Stimulated activated CD4-positive, alpha-beta T cell treated with anti-CD3 and anti-CD28 coated beads, Interleukin-4, amount 100 ng/mL, for 48 hours (primary cell): ENCODE measurements at regions not wholly inside any gene's neighbourhood (a gene's known extent, or its start where the extent isn't known, plus 50 kb on each side); places are given as distances from the start of the nearest gene placed in this dataset.

ENCODE experiments used
- DNase-seq, 2 donors: peaks; one replicate each; pipeline ENCODE4 v3.0.0-alpha.2; 2020; ENCODE audit warnings: low read depth in 2 of 2

DNA sequence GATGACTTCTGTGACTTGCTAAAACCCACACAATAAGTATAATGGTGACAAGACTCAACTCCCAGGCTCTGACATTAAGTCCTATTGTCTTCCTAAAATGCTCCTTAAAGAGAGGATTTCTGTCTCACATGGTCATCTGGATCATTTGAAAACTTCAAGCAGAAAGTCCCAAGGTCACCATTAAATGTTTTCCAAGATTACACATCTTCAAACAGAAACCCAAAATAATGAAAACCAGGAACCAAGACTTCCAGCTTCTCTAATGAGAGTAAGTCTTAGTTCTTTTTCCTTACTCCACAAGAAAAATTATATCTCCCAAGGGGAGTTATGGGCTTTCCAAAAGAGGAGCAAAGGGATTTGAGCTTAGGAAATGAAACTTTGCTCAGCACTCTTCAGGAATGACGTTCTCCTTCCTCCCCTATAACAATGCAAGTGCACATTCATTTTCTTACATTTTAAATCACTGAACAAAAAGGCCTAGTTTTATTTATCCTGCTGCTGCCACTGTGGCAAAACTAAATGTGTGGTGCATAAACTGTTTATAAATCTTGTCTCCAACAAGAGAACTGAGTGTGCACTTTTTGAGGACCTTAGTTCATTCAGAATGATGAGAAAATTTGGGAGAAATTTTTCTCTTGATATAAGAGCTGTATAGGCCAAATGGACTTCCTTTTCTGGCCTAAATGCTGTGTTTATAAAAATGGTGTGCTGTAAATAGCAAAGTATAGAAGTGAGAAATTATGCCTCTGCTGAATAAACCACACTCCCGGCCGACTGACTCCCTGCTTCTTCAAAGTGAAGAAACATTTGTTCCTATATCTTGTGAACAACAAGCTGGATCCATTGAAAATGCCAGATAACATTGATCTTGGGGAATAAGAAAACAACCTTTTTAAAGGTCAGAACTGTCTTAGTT lies 148.4 kb upstream of the PLEKHG7 start:
- DNase-seq, result no peak

DNA sequence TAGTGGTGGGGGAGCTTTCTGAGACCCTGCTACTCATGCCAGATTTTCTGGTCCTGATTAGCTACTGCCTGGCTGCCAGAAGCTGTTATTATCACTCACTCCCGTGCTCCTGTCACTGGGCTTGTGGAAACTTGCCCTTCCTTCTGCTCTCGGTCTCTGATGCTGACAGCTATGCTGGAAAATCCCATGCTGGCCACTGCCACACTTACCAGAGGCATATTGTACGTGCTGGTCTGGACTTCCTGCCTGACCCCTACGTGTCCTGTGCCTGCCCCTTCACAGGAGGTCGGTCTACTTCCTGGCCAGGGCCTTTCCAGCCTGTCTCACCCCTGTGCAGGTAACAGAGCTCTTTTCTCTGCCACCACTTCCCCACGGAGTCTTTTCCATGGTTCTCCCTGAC lies 149.4 kb upstream of the PLEKHG7 start:
- no peak for DNase-seq

DNA sequence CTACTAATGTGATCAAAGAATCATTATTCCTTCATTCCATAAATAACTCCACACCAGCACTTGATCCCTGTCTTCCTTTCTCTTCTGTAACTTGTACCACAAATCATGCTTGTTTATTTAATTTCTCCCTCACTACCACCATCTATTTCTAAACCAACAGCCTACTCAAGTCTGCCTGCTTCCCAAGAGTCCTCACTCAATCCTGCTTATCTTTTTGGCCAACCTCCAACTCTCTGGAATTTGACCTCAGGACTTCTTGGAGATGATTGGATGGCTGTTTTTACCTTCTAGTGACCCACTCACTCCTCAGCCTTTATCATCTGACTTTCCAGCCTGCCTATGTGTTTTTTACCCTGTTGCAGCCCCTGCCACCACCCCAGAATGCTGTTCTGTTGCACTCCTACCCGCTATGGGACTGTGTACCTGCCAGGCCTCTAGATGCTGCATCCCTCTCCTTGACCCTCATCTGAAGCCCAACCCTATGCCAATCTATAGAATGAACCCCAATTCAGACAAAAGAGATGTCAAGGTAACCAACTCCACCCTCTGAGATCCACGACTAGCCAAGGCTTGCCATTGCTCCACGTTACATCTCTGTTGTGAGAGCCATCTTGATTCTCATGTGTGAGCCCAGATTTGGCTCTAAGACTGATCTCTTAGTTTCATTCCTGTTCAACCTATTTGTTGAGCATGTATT lies 150.2 kb upstream of the PLEKHG7 start:
- no peak for DNase-seq

DNA sequence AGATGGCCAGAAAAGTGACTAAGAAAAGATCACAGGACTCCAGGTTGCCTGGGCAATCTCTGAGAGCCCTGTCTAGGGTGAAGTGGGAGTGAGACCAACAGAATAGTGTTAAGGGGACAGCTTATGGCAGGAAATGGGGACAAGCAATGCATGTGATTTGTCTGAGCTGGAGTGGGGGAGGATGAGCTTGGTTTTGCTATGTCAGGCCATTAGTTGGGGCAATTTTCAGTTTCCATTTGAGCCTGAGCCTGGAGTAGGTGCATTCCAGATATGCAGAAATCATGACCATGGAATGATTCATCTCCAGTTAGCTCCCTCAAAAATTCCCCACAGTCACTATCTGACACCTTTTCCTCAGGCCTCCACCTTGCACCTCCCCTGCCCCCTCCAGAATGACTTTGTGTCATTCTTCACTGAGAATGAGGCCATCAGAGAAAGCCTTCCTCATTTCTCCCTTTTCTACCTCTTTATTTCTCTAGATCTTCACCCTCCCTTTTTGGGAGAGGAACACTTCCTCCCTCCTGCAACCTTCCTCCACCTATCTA lies 150.9 kb upstream of the PLEKHG7 start:
- peak; percentile 19 to 65 for DNase-seq

DNA sequence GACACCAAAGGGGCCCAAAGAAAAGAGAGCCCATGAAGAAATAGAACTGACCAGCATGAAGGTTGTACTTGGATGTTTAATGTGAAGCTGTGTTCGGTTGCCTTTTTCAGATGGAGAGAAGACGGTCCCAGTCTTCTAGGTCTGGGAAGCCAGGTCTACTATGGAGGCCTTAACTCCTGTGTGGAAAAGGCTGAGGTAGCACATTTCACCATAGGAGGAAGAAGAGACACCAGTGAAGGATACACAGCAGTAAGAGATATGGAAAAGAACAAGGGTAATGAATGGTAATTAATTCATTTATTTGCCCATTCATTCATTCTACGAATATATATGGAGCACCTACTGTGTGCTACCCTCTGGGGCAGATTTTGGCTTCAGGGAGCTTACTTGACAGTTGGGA lies 151.6 kb upstream of the PLEKHG7 start:
- DNase-seq, result no peak

DNA sequence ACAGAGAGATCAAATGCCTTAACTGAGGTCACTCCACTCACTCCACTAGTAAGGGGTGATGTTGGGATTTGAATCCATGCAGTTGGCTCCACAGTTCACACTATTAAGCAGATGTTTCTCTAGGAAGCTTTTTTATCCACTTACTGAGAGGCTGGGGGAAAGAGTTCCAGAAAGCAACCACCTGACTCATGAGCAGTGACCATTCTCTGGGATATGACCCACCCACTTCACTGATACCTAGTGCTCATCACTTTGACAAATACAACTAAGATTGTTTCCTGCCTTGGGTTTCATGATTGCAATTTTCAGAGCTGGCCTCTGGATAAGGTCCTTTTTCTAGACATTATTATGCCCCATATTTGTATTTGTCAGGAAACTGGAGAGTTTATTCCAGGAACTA lies 152.1 kb upstream of the PLEKHG7 start:
- no peak for DNase-seq

DNA sequence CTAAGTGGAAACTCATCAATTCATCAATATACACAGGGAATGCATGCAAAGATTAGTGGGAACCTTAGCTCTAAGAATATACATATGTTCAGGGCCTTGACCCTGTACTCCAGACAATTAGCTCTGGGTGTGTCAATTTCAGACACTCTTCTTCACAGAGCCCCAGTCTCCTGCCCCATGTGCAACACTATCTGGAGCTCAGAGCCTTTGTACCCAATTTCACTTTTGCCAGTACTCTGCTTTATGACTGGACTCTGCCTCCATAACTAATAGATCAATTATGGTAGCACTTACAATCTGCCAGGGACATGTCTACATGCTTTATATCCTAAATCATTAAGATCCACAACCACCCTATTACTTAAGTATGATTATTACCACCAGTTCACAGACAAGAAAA lies 152.5 kb upstream of the PLEKHG7 start:
- no peak for DNase-seq

DNA sequence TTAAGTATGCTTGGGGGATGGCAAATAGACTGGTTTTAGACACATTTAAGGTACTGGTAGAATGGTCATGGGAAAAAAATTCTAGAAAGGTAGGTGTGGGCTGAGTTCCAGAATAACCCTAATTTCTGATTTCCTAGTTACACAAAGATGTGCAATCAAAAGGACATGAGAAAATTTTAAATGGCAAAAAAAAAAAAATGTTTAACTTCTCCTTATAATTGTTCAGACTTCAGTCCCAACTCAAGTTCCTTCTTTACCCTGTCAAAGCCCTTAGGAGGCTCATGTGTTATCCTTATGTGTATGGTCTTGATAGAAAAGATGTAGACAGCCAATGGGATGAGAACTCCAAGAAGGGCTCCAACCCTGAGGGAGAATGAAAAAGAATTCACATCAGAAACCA lies 153.3 kb upstream of the PLEKHG7 start:
- DNase-seq, result no peak

DNA sequence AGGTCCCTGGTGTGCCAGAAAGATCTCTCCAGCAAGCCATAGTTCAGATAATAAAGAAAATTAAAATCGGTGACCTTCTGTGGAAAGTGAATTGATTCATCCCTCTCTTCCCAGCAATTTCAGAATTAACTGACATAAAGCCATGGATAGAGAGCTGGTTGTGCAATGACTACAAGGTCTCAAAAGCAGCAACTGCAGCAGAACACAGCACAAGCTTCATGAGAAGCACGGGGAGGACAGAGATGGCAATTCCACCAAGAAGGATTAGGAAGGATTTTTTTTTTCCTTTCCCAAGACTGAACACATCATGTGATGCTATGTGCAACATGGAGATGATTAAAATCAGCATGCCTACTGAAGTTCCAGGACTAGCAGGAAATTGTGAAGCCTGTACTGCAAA lies 154.9 kb upstream of the PLEKHG7 start:
- no peak for DNase-seq

DNA sequence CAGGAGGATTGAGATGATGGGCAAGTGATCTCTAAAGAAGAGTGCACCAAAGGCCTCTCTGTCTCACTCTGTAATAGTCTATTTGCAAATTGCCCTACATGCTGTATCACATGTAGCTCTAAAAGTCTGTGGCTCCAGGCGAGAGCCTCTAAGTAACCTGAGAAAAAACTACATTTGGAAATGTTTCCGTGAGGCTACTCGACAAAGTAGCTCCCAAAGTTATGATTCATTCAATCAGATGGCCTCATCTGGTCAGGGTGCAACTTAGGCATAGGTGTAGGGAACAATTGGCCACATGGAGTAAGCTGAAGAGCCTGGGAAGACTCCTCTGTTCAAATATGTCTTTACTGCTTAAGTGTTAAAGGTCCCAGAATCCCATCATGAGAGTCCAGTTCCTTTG lies 155.4 kb upstream of the PLEKHG7 start:
- DNase-seq, result no peak

DNA sequence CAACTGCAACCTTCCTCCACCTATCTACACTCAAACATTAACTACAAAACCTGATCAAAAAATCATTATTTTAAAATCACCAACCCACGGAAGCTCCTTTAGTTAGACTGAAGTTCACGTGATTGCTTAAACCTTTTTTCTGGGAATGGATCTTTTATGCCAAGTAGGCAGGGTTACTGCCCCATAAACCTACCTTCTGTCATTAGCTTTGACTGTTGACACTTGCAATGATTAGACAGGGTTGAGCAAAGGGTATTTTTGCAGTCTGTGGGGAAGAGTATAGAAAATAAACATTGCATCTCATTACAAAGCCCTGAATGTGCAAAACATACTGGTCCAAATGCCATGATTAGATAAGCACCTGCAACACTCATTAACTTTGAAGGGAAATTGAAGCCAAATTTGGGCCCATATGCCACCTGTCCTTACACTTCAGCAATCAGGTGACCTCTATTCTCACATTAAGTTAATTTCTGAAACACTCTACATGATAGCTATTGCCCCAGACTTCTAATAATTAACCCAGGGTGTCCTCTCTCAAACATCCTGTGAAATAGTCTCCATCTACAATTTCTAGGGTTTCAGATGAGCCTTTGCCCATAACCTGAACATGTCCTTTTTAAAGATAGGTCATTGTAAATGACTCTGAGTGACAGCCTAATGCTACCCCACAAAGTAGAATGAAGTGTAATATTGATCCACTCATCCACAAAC lies 156.0 kb upstream of the PLEKHG7 start:
- no peak for DNase-seq

DNA sequence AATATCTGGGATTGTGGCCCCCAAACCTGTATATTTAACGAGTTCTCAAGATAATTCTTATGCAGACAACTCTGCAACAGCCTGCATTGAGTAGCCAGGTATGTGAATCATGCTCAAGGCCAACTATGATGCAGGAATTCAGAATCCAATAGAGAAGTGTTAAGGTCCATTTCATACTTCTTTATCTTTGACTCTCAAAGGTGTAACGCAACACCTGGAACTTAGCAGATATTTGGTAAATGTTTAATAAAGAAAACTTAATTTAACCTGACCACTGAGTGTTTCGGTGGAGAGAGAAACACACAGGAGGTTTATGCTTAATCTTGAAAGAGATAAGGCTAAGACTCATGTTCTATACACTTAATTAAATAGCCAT lies 156.5 kb upstream of the PLEKHG7 start:
- no peak for DNase-seq

DNA sequence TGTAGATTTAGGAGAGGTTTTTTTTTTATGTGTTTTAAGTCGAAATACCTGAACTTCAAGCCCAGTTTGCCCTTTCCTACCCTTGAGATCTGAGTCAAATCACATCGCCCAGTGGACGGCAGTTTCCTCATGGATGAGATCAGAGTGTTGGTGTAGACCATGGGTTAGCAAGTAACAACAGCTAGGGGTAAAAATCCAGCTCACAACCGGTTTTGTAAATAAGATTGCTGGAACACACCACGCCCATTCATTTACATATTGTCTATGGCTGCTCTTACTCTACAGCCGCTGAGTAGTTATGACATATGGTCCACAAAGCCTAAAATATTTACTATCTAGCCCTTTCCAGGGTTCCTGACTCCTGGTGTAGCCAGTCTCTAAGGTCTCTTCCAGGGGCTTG lies 158.5 kb upstream of the PLEKHG7 start:
- no peak for DNase-seq

DNA sequence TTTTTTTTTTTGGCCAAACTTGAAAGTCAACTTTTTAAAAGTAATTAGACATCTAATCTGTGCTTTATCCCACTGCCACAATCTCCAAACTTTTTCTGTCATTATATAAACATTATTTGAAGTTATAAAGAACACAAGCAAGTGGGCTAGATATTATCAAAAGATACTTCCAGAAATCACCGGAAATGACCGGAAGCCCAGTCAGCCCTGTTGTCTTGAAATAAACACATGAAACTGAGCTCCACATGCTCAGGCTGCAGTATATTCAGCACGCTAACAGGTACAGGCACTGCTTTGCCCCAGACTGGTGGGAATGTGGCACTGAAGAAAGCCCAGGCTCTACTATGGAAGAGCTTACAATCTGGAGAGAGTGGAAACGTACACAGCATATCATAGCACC lies 158.9 kb upstream of the PLEKHG7 start:
- no peak for DNase-seq

DNA sequence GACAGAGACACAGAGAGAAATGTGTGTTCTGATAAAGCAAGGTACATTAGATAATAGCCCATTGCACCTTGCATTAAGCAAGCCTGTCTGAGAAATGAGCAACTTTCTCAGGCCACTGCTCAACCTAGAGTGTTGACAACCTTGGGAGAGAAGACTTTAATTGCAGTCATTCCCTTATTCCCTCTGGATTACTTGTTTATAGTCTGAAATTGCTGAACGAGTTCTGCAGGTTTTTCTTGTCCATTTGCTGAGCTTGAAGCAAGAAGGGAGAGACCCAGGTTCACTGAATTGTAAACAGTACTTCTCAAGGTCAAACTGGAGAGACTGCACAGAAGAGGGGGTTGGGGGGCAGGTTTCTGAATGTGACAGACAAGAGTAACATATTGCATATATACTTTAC lies 159.4 kb upstream of the PLEKHG7 start:
- no peak for DNase-seq

DNA sequence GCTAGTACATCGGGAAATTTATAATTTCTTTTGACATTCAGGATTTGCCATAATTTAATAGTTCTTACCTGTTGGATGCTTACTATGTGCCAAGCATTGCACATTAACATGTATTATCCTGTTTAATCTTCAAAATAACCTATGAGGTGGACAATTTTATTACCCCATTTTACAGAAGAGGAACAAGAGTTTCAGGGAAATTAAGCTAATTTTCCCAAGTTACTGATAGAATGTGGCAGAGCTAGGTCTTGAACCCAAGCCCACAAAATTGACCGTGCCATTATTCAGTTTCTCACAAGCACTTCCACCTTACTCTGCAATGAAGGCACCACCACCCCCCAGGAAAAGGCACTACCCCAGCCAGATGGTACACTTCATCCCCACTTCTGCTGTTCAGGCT lies 161.1 kb upstream of the PLEKHG7 start:
- DNase-seq, result no peak

DNA sequence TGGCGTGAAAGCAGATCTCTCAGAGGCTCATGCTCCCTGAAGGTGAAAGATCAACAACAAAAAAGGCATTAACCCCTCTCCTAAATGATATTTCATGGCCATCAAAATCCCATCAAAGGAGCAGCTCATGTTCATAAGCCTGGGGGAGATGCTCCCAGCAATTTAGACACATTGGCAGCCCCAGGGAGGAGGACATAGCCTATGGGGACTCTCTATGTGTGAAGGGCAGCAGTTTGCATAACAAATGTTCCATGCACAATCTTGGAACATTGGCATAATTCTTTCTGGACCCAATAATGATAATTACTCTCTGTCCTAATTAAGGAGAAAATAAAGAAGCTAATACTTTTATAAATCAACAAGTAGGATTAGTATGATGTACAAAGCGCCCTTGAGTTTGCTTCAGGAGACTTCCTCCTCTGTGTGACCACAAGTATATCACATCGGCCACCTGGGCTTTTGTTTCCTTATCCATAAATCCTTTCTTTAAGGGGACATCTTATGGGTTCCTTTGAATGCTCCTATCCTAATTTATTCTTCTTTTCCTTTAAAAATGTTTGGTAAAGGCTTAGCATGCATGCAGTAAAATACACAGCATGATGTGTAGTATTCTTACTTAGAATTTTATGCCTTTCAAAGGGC lies 161.9 kb upstream of the PLEKHG7 start:
- no peak for DNase-seq

DNA sequence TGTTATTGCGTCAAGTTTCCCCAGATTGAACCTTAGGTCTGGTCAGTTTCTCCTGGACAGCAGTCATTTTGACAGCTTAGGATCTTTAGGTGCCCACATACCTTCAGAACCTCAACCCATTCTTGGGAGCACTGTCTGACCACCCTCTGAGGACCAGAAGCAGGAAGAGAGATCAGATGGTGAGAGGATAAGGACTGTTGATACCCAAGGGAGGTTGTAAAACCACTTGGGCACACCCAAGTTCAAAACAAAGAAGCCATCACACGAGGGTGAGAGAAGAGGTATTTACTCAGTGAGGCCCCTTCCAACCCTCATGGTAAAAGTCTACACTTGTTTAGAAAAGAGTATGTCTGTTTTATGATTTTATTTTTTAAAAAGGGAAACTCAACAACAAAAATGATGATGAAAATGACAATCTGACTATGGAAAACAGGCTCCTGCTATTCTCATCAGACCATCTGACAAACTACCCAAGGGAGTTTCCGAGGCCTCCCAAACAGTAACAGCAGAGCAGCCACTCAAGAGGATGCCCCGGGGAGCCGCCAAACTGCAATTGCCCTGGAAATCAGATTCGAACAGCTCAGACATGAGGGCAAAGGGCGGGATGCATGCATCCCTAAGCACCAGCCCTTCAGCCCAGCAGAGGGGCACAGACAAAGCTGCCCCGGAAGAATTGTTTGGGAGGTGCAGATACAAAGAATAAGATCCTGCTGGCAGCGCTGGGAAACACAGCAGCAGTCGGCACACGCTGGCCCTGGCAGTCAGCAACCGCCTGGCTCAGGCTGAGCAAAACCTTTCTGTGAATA lies 162.6 kb upstream of the PLEKHG7 start:
- no peak for DNase-seq

DNA sequence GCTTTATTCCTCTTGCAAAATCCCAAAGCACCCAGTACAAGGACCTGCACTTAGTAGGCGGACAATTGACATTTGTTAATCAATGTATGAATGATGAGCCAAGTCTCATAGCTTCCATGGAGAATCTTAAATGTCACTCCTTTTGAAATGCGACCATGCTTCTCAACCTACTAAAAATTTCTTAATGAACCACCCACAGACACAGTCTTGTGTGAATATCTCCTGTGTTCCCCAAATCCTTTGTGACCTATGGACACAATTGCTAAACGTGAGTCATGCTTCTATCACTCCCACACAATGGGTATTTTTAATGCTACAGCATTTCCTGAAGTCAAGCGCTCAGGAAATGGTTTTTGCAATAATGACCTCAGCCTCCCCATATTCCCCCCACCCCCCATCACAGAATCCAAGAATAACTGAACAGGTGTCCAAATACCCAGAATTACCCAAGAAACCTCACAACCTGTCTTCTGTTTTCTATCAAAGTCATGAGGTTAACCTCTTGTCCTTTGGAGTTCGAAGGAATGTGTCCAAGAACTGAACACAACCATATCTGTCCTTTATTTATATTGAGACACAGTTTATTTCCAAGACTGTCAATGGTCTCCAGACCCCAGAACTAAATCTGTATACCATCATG lies 163.6 kb upstream of the PLEKHG7 start:
- no peak for DNase-seq

DNA sequence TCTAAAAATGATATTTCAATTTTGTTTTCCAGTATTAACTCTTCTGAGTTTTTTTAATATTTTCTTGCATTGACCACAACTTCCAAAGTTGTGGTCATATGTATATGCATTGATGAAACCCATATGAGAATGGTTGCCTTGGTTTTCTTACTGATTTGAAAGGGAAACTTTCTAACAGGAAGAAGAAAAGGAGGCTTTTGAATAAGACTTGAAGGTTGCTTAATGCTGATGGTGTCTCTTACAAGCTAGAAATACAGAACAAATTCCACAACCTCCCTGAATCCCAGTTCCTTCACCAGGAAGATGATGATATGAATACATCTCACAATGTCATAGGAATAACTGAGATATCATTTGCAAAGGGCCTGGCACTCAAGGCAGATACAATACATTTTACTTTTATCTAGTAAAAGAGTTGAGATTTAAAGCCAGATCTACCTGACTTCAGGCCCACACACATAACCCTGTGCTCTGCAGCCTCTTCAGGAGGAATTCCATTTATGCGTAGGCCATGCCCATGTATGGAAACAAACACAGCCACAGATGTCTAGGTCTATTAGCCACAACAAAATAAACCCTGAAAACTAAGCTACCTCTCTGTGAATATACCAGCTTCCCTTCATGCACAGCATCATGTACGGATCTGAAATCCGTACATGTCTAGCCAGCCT lies 165.4 kb upstream of the PLEKHG7 start:
- no peak for DNase-seq
